ENCODE measurements at regions not wholly inside any gene's neighbourhood (a gene's known extent, or its start where the extent isn't known, plus 50 kb on each side); places are given as distances from the start of the nearest gene placed in this dataset.

DNA sequence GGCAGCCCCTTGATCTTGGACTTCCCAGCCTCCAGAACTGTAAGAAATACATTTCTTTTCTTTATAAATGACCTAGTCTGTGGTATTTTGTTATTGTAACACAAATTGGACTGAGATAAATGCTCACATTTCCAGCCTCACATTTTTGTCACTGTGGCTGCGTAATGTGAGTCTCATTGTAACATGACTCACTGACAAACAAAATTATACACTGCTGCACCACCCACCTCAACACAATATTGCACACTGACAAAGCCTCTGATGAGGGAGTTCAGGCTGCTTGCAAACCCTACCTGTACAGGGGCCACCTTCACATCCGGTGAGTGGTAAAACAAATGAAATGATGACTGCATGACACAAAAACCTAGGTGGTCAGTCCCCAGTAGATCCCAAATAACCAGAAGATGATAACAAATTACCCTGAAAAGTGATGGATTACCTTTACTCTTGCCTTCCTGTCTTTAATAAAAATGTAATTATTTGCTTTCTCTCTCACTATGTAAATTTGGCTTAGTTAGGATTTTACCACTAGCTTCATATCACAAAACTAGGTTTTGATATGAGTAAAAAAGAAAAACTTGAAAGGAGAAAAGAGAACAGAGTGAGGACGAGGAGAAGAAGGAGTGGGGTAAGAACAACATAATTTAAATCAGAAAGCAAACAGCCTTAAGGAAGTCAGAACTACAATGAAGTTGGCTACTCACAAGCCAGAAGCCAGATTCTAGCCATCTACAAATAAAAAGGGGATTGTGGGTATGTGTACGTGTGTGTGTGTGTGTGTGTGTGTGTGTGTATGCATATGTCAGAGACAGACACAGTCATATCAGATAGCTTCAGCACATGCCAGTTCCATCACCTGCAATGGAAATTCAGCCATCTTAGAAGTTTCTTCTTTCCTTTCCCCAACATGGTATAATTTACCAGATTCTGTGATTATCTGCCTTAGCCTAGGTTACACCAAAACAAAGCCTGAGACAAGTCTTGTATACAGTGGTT is 53.4 kb upstream of the SESN3 start:
- TF ChIP-seq, protein P1, sequence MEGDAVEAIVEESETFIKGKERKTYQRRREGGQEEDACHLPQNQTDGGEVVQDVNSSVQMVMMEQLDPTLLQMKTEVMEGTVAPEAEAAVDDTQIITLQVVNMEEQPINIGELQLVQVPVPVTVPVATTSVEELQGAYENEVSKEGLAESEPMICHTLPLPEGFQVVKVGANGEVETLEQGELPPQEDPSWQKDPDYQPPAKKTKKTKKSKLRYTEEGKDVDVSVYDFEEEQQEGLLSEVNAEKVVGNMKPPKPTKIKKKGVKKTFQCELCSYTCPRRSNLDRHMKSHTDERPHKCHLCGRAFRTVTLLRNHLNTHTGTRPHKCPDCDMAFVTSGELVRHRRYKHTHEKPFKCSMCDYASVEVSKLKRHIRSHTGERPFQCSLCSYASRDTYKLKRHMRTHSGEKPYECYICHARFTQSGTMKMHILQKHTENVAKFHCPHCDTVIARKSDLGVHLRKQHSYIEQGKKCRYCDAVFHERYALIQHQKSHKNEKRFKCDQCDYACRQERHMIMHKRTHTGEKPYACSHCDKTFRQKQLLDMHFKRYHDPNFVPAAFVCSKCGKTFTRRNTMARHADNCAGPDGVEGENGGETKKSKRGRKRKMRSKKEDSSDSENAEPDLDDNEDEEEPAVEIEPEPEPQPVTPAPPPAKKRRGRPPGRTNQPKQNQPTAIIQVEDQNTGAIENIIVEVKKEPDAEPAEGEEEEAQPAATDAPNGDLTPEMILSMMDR (IDR thresholded peaks at IDR 0.05), result no peak
- no peak overlapping the region for H3K27ac ChIP-seq
- no peaks in the 10 kb centered on the region for H3K9me3 ChIP-seq

DNA sequence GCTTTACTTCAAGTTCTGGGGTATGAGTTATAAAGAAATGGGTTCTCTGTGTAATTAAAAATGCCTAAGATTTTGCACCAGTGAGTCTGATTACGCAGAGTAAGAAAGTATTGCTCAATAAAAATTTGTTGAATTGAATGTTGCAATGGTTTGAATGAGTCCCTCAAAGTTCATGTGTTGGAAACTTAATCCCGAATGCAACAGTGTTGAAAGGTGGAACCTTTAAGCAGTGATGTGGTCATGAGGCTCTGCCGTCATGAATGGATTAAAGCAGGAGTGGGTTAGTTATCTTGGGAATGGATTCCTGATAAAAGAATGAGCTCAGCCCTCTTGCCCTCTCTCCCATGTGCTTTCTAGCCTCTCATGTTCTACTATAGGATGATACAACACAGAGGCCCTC is 52.6 kb upstream of the SESN3 start:
- TF ChIP-seq, protein P1 (IDR thresholded peaks at IDR 0.05), result no peak
- Histone ChIP-seq H3K9me3 (no peaks in the 10 kb centered on the region), H3K4me1 (ENCODE audit: control insufficient read depth in 1 of 2, insufficient read depth in 1 of 2, low read depth in 1 of 2, low read length in 1 of 2) (peaks cover 40 to 42% of the 10 kb centered on the region in 2 experiments), H3K27ac (no peak overlapping the region), H3K4me3 (ENCODE audit: low read depth in 1 of 2, low read length in 1 of 2) (no peak overlapping the region), H3K36me3 (no peaks in the 10 kb centered on the region), H3K27me3 (no peaks in the 10 kb centered on the region)

More for the DNA sequence above, 53.4 kb upstream of the SESN3 start:
- H3K4me1 ChIP-seq (ENCODE audit: control insufficient read depth in 1 of 2, insufficient read depth in 1 of 2, low read depth in 1 of 2, low read length in 1 of 2), result peaks cover 37 to 42% of the 10 kb centered on the region in 2 experiments
- no peaks in the 10 kb centered on the region for H3K36me3 ChIP-seq
- H3K27me3 ChIP-seq, result no peaks in the 10 kb centered on the region
- H3K4me3 ChIP-seq (ENCODE audit: low read depth in 1 of 2, low read length in 1 of 2), result no peak overlapping the region

DNA sequence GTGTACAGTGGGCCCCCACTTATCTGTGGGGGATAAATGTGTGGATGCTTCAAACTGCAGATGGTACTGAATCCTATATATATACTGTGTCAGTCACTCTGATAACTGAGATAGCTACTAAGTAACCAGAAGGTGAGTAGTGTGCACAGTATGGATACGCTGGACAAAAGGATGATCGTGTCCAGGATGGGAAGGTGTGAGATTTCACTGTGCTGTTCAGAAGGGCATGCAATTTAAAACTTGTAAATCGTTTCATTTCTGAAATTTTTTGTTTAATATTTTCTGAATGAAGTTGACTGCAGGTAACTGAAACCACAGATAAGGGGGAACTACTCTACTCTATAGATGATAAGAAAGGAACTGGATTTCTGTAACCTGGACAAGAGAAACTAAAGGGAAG is 52.1 kb upstream of the SESN3 start:
- peak overlapping the region; percentile 21 for H3K27ac ChIP-seq
- no peaks in the 10 kb centered on the region for H3K9me3 ChIP-seq
- no peaks in the 10 kb centered on the region for H3K27me3 ChIP-seq
- TF ChIP-seq, protein P1 (IDR thresholded peaks at IDR 0.05), result no peak
- H3K4me3 ChIP-seq (ENCODE audit: low read depth in 1 of 2, low read length in 1 of 2), result no peak overlapping the region
- peaks cover 40 to 42% of the 10 kb centered on the region in 2 experiments for H3K4me1 ChIP-seq (ENCODE audit: control insufficient read depth in 1 of 2, insufficient read depth in 1 of 2, low read depth in 1 of 2, low read length in 1 of 2)
- H3K36me3 ChIP-seq, result no peaks in the 10 kb centered on the region

DNA sequence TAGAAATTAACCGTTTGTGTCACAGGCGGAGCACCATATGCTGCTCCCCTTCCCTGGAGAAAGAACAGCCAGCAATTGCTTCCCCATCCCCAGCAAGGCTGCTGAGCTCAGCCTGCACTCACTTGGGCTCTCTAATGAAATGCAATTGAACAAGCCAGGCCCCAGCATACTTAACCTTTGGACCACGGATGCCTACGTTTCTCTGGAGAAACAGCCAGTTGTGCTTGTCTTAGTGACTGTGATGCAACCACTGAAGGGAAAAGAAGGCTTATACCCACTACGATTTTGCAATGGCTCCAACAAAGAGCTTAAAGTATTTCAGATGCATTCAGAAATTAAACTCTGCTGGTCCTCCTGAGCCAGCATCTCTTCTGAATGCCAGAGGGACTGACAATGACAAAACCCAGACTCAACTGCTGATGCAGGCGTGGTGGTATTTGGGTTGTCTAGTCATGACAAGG is 51.3 kb upstream of the SESN3 start:
- Histone ChIP-seq H3K9me3 (no peaks in the 10 kb centered on the region), H3K4me3 (ENCODE audit: low read depth in 1 of 2, low read length in 1 of 2) (no peak overlapping the region), H3K27ac (peak overlapping the region; percentile 21), H3K27me3 (no peaks in the 10 kb centered on the region), H3K4me1 (ENCODE audit: control insufficient read depth in 1 of 2, insufficient read depth in 1 of 2, low read depth in 1 of 2, low read length in 1 of 2) (peaks cover 40 to 42% of the 10 kb centered on the region in 2 experiments), H3K36me3 (no peaks in the 10 kb centered on the region)
- TF ChIP-seq, protein P1 (IDR thresholded peaks at IDR 0.05), result no peak
